ENCODE measurements at regions not wholly inside any gene's neighbourhood (a gene's known extent, or its start where the extent isn't known, plus 50 kb on each side); places are given as distances from the start of the nearest gene placed in this dataset.

DNA sequence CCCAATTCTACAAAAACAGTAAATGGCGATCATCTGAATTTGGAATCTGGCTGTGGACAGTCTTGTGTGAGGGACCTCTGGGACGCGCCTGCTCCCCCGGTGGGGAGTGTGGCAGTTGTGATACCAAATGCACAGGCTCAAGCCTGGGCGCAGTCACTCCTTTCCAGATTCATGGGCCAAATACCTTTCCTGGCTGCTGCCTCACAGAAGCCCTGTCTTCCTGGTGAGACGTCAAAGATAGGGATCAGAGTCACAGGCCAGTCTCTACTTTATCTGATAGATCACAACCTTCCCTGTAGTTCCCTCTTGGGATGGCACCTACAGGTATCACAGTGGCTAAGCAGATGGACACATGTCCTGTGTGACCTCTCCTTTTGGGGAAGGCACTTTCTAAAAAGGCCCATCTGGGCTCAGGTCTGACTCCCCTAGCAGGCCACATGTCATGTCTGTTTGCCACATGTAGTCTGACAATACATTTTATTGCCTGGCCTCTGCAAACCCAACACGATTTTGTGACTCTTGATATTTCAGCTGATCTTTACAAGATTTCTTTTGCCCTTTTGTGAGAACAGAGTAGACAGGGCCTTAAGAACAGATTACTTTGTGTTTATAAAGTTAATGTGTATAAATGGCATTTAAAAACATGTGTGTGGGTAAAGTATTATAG is 150.1 kb downstream of the SNX10 start:
- H3K9me3 ChIP-seq (ENCODE audit: control insufficient read depth, insufficient read depth, low read length), result no peaks in the 10 kb centered on the region
- no peak overlapping the region for H3K9ac ChIP-seq (ENCODE audit: low read depth, low read length)
- peaks cover 14% of the 10 kb centered on the region for H3K4me1 ChIP-seq (ENCODE audit: control insufficient read depth, insufficient read depth, low read length)
- no peak overlapping the region for H3K4me3 ChIP-seq (ENCODE audit: low read depth, low read length)
- no peaks in the 10 kb centered on the region for H3K36me3 ChIP-seq (ENCODE audit: control insufficient read depth, insufficient read depth, low read length)
- no peaks in the 10 kb centered on the region for H3K27me3 ChIP-seq (ENCODE audit: control insufficient read depth, insufficient read depth, low read length)

DNA sequence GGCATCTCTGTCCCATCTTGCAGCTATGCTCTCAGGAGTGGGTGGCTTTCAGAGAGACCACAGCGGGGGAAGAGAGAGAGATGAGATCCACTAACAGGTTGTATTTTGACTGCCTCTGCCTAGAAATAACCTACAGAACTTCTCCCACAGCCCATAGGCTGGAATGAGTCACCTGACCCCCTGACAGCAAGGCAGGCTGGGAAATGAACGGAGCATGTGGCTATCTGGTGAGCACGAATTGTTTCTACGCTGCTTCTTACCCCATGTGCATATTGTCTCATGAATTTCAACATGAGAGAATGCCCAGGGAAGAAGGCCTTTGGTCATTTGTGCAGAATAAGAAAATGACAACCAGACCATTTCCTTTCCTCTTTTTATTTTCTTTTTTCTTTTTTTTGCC is 151.3 kb downstream of the SNX10 start:
- no peak overlapping the region for H3K4me3 ChIP-seq (ENCODE audit: low read depth, low read length)
- H3K9me3 ChIP-seq (ENCODE audit: control insufficient read depth, insufficient read depth, low read length), result no peaks in the 10 kb centered on the region
- H3K36me3 ChIP-seq (ENCODE audit: control insufficient read depth, insufficient read depth, low read length), result no peaks in the 10 kb centered on the region
- no peaks in the 10 kb centered on the region for H3K27me3 ChIP-seq (ENCODE audit: control insufficient read depth, insufficient read depth, low read length)
- H3K4me1 ChIP-seq (ENCODE audit: control insufficient read depth, insufficient read depth, low read length), result peaks cover 19% of the 10 kb centered on the region
- H3K9ac ChIP-seq (ENCODE audit: low read depth, low read length), result no peak overlapping the region

DNA sequence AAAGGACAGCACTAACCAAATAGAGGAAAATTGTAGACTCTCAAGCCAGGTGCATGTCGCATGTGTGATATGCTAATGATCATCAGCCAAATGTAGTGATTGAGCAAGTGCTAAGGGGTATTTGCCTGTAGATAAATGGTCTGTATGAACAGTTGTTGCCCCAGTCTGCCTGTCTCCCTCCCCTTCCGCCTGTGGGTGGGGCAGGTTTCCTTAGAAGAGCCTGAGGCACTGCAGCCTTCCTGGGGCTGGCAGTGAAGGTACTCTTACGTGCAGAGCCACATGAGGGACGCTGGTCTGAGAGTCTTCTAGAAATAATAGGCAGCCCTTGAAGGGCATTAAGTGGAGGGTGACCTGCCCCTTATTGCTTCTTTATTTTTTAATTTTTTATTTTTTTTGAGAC is 152.1 kb downstream of the SNX10 start:
- no peaks in the 10 kb centered on the region for H3K9me3 ChIP-seq (ENCODE audit: control insufficient read depth, insufficient read depth, low read length)
- no peak overlapping the region for H3K4me3 ChIP-seq (ENCODE audit: low read depth, low read length)
- H3K4me1 ChIP-seq (ENCODE audit: control insufficient read depth, insufficient read depth, low read length), result peaks cover 16% of the 10 kb centered on the region
- H3K27me3 ChIP-seq (ENCODE audit: control insufficient read depth, insufficient read depth, low read length), result no peaks in the 10 kb centered on the region
- H3K9ac ChIP-seq (ENCODE audit: low read depth, low read length), result no peak overlapping the region
- no peaks in the 10 kb centered on the region for H3K36me3 ChIP-seq (ENCODE audit: control insufficient read depth, insufficient read depth, low read length)

DNA sequence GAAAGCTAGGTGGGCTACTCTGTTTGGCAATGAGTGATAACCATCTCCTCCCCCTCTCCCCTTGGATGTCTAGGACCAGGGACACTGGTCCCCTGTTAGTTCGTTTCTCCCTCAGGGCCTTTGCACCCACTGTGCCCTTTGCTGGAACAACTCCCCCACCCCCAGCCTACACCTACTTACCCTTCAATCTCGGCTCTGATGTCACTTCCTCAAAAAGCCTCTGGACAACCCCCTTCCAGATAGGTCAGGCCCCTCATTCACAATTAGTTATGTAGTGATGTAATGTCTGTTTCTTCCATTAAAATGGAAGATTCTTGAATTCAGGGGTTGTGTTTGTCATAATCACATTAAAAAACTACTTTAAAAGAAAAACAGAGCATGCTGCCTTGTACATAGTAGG is 152.9 kb downstream of the SNX10 start:
- Histone ChIP-seq H3K27me3 (ENCODE audit: control insufficient read depth, insufficient read depth, low read length) (no peaks in the 10 kb centered on the region), H3K4me1 (ENCODE audit: control insufficient read depth, insufficient read depth, low read length) (peaks cover 16% of the 10 kb centered on the region), H3K4me3 (ENCODE audit: low read depth, low read length) (no peak overlapping the region), H3K9ac (ENCODE audit: low read depth, low read length) (no peak overlapping the region), H3K9me3 (ENCODE audit: control insufficient read depth, insufficient read depth, low read length) (no peaks in the 10 kb centered on the region), H3K36me3 (ENCODE audit: control insufficient read depth, insufficient read depth, low read length) (no peaks in the 10 kb centered on the region)

DNA sequence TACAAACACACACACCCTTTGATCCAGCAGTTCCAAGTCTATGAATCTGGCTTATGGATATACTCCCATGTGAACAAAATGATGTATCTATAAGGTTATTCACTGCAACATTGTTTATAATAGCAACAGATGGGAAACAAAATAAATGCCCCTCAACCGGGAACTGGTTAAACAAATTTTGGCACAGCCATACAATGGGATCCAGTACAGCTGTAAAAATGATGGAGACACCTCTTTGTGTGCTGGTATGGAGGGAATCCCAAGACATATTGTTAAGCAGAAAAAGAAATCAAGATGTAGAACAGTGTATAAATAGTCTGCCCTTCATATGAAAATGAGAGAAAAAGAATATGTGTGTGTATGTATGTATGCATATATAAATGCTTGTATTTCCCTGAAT is 155.5 kb downstream of the SNX10 start:
- H3K27me3 ChIP-seq (ENCODE audit: control insufficient read depth, insufficient read depth, low read length), result no peaks in the 10 kb centered on the region
- H3K4me1 ChIP-seq (ENCODE audit: control insufficient read depth, insufficient read depth, low read length), result peaks cover 14% of the 10 kb centered on the region
- H3K9ac ChIP-seq (ENCODE audit: low read depth, low read length), result no peak overlapping the region
- no peaks in the 10 kb centered on the region for H3K9me3 ChIP-seq (ENCODE audit: control insufficient read depth, insufficient read depth, low read length)
- no peaks in the 10 kb centered on the region for H3K36me3 ChIP-seq (ENCODE audit: control insufficient read depth, insufficient read depth, low read length)
- no peak overlapping the region for H3K4me3 ChIP-seq (ENCODE audit: low read depth, low read length)

DNA sequence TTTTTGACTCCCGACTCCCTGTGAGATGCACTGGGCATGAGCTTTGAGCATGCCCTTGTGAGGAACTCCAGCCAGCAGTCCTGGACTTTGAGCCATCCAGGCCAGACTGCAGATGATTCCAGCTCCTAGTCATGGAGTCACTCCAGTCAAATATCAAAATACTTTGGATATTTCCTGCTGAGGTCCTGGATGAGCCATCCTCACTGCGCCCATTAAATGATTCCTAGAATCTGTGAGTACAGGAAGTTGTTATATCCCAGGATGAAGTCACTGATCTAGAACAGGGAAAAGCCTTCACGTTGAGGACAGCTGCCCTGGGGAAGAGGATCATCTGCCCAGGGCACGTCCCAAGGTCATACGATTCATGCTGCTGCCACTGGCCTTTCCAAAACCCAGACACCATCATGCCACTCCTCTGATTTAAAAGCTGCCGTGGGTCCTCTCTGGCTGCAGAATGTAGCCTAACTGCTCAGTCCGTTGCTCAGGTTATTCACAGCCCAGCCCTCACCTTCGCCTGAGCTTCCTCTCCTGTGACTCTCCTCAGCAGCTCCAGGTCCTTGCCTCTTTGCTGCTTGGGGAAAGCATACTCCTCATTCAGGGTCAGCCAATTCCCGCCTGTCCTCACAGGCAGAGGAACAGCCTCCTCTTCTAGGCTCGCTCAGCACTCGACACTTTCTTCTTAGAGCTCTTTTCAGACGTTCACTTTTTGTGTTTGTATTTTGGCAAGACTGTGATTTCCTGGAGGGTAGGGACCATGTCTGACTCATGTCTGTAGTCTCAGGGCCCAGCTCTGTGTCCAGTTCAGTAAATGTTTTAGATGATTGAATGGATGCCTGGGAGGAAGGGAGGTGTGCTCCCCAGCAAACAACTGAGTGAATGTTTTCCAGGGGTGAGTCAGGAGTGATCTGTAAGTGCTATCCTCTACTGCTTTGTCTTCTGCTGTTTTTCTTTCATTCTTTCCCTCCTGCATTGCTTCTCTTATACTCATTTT is 157.8 kb downstream of the SNX10 start:
- no peak overlapping the region for H3K9ac ChIP-seq (ENCODE audit: low read depth, low read length)
- peaks cover 16% of the 10 kb centered on the region for H3K4me1 ChIP-seq (ENCODE audit: control insufficient read depth, insufficient read depth, low read length)
- H3K36me3 ChIP-seq (ENCODE audit: control insufficient read depth, insufficient read depth, low read length), result no peaks in the 10 kb centered on the region
- H3K9me3 ChIP-seq (ENCODE audit: control insufficient read depth, insufficient read depth, low read length), result no peaks in the 10 kb centered on the region
- H3K4me3 ChIP-seq (ENCODE audit: low read depth, low read length), result no peak overlapping the region
- no peaks in the 10 kb centered on the region for H3K27me3 ChIP-seq (ENCODE audit: control insufficient read depth, insufficient read depth, low read length)

DNA sequence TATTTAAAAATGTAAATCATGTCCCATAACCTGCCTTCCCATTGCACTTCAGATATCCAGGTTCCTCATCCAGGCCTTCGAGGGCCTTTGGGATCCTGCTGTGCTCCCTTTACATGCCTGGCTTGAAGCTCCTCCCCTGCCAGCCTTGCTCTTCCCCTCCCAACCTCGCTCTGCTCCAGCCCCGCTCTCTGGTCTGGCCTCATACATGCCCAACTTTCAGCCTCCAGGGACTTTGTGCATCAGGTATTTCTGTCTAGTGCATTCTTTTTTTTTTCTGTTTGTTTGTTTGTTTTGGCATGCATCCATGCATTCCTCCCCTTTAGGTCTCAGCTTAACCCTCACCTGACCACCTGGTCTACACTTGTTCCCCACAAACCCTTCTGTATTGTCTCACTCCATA is 160.3 kb downstream of the SNX10 start:
- peaks cover 16% of the 10 kb centered on the region for H3K4me1 ChIP-seq (ENCODE audit: control insufficient read depth, insufficient read depth, low read length)
- no peaks in the 10 kb centered on the region for H3K27me3 ChIP-seq (ENCODE audit: control insufficient read depth, insufficient read depth, low read length)
- no peaks in the 10 kb centered on the region for H3K36me3 ChIP-seq (ENCODE audit: control insufficient read depth, insufficient read depth, low read length)
- H3K4me3 ChIP-seq (ENCODE audit: low read depth, low read length), result no peak overlapping the region
- H3K9ac ChIP-seq (ENCODE audit: low read depth, low read length), result no peak overlapping the region
- no peaks in the 10 kb centered on the region for H3K9me3 ChIP-seq (ENCODE audit: control insufficient read depth, insufficient read depth, low read length)

DNA sequence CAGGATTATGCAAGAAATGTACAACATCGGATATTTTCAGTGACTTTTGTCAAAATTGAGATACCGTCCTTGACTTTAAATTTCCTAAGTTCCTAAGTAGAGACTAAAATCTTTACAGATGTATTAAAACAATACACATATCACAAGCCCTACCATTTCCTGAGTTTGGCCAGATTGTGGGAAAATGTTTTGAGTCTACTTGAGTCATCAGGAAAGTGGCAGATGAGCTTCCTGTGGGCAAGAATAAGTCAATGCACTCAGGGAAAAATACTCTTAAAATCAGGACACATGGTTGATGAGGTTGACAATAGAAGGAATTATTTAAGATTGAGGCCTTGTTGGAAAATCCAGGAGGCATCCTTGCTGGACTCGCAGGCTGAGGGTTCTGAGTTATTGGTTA is 162.5 kb downstream of the SNX10 start:
- Histone ChIP-seq H3K4me1 (ENCODE audit: control insufficient read depth, insufficient read depth, low read length) (peaks cover 10% of the 10 kb centered on the region), H3K9me3 (ENCODE audit: control insufficient read depth, insufficient read depth, low read length) (no peaks in the 10 kb centered on the region), H3K36me3 (ENCODE audit: control insufficient read depth, insufficient read depth, low read length) (no peaks in the 10 kb centered on the region), H3K9ac (ENCODE audit: low read depth, low read length) (no peak overlapping the region), H3K4me3 (ENCODE audit: low read depth, low read length) (no peak overlapping the region), H3K27me3 (ENCODE audit: control insufficient read depth, insufficient read depth, low read length) (no peaks in the 10 kb centered on the region)

DNA sequence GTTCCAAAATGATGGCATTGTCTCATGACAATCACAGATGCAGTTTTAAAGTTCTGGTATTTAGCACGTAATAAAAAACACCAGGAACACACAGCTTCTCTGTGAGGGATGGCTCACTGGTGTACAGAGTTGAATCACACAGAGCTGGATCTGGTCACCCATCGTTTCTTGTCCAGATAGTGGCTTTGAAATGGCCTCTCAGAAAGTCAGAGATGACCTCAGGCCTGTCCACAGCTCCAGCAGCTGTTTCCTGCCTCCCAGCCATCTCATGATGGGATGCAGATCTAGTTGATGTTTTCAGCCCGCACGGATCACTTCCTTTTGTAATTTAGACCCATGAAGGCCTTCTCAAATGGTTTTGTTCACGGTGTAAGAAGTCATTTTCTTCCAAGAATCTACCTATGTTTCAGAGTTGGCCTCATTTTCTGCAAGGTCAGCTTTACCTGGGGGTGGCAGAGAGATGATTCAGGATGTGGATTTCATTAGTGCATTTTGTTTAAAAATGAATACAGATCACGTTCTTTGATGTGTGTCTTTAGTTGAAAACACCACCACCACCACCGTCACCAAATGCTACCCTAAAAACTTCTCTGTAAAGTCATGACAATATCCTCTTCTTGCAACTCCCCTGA is 166.2 kb downstream of the SNX10 start:
- H3K4me1 ChIP-seq (ENCODE audit: control insufficient read depth, insufficient read depth, low read length), result no peaks in the 10 kb centered on the region
- no peak overlapping the region for H3K4me3 ChIP-seq (ENCODE audit: low read depth, low read length)
- H3K9me3 ChIP-seq (ENCODE audit: control insufficient read depth, insufficient read depth, low read length), result no peaks in the 10 kb centered on the region
- H3K27me3 ChIP-seq (ENCODE audit: control insufficient read depth, insufficient read depth, low read length), result no peaks in the 10 kb centered on the region
- H3K9ac ChIP-seq (ENCODE audit: low read depth, low read length), result no peak overlapping the region
- H3K36me3 ChIP-seq (ENCODE audit: control insufficient read depth, insufficient read depth, low read length), result no peaks in the 10 kb centered on the region

DNA sequence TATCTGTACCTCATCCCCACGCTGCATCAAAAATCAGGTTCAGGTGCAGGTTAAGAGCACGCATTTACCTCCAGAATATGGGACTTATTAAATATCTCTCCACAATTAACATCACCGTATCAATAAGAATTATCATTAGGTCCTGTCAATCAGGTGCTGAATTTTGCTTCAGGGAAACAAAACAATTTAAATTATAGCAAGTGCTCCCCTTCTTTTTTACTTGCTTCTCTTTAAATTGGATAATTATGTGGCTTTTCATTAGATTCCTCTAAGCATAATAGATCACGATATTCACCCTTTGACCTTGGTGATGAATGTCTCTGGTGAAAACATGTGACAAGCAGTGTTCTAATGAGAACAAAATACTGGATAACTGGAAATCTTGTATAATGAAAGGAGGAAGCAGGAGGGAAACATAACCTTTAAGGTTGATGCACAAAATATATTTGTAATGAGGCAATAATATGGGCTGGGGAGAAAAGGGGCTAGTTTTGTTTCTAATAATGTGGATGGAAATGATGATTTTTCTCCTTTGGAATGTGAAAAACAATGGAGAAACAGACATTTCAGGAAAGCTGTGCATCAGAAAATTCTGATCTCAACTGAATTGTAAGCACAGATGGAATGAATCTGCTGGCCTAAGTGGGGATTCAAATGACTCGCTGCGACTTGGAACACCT is 166.9 kb downstream of the SNX10 start:
- no peaks in the 10 kb centered on the region for H3K27me3 ChIP-seq (ENCODE audit: control insufficient read depth, insufficient read depth, low read length)
- H3K4me3 ChIP-seq (ENCODE audit: low read depth, low read length), result no peak overlapping the region
- H3K36me3 ChIP-seq (ENCODE audit: control insufficient read depth, insufficient read depth, low read length), result no peaks in the 10 kb centered on the region
- no peaks in the 10 kb centered on the region for H3K4me1 ChIP-seq (ENCODE audit: control insufficient read depth, insufficient read depth, low read length)
- H3K9ac ChIP-seq (ENCODE audit: low read depth, low read length), result no peak overlapping the region
- no peaks in the 10 kb centered on the region for H3K9me3 ChIP-seq (ENCODE audit: control insufficient read depth, insufficient read depth, low read length)

DNA sequence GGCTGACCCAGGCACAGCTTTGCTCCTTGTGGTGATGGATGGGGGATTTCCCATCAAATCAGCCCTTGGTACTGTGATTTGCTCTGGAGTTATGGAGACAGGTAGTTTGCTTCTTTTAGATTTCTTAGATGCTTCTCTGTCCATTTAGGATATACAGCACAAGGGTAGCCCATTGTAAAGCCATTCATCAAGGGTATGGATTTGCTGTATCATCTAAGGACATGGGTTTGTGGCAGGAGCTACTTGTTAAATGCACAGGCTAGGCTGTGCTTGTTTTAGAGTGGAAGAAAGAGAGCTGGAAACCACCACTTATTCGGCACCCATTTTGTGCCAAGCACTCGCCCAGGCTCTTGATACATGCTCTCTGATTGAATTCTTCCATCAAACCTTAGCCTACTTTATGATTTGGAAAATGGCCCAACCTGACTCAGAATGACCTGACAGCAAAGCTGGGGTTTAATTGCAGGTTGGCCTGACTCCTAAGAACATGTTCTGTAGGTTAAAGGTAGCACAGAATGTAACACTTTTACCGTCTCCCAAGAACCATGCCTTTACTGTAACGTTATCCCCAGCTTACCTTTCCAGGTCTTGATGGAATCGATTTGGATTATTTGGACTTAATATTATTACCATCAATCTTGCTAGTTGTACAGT is 168.0 kb downstream of the SNX10 start:
- Histone ChIP-seq H3K4me3 (ENCODE audit: low read depth, low read length) (no peak overlapping the region), H3K27me3 (ENCODE audit: control insufficient read depth, insufficient read depth, low read length) (no peaks in the 10 kb centered on the region), H3K4me1 (ENCODE audit: control insufficient read depth, insufficient read depth, low read length) (no peaks in the 10 kb centered on the region), H3K9me3 (ENCODE audit: control insufficient read depth, insufficient read depth, low read length) (no peaks in the 10 kb centered on the region), H3K9ac (ENCODE audit: low read depth, low read length) (no peak overlapping the region), H3K36me3 (ENCODE audit: control insufficient read depth, insufficient read depth, low read length) (no peaks in the 10 kb centered on the region)

All from iPS-15b (cell line).